Peyer's patch (tissue), 4 donors: ENCODE measurements at regions not wholly inside any gene's neighbourhood (a gene's known extent, or its start where the extent isn't known, plus 50 kb on each side); places are given as distances from the start of the nearest gene placed in this dataset.

Source experiments
- DNase-seq, 3 donors: peaks; one replicate each; pipeline ENCODE4 v3.0.0-alpha.2; 2017 to 2019
- H3K27ac ChIP-seq, 4 donors: fragments of 200-600 bp; sonication (generic); one replicate each; pipeline ENCODE4 v1.5.1; 2016 to 2019
- H3K27me3 ChIP-seq, 2 donors: fragments of 200-600 bp; sonication (generic); one replicate each; pipeline ENCODE4 v1.5.1; 2019
- H3K36me3 ChIP-seq, 3 donors: fragments of 200-600 bp; sonication (generic); one replicate each; pipeline ENCODE4 v1.5.1; 2016 to 2019
- H3K4me1 ChIP-seq, 4 donors: fragments of 200-600 bp; sonication (generic); one replicate each; pipeline ENCODE4 v1.5.1; 2016 to 2019
- H3K4me3 ChIP-seq, 4 donors: fragments of 200-600 bp; sonication (generic); 1 replicate in 3 of 4; 2 replicates in 1 of 4; pipeline ENCODE4 v1.5.1; 2016 to 2019; ENCODE audit warnings: mild to moderate bottlenecking in 1 of 4
- H3K9me3 ChIP-seq, 4 donors: fragments of 200-600 bp; sonication (generic); one replicate each; pipeline ENCODE4 v1.5.1; 2016 to 2019; ENCODE audit warnings: mild to moderate bottlenecking in 1 of 4
- CTCF ChIP-seq, 6 experiments: fragments of 450-650 bp in 4 of 6; fragments of 200-600 bp in 2 of 6; sonication (generic) in 1 of 6; IDR thresholded peaks; one replicate each; pipeline ENCODE4 v1.5.1; 2017 to 2019; ENCODE audit warnings: antibody characterized with exemption in 6 of 6, mild to moderate bottlenecking in 3 of 6, moderate library complexity in 1 of 6
- POLR2A ChIP-seq, 2 donors: fragments of 450-650 bp; IDR thresholded peaks; one replicate each; pipeline ENCODE4 v1.5.1; 2017; ENCODE audit warnings: antibody characterized with exemption in 2 of 2, mild to moderate bottlenecking in 2 of 2, moderate library complexity in 2 of 2

- Histone ChIP-seq H3K4me3 (no peak overlapping the region), H3K4me1 (peaks cover 0 to 8% (median 0%) of the 10 kb centered on the region in 4 donors), H3K9me3 (no peaks in the 10 kb centered on the region), H3K27me3 (no peaks in the 10 kb centered on the region), H3K36me3 (no peaks in the 10 kb centered on the region), H3K27ac (peak overlapping the region in 3 of 4 donors; percentile 39 to 57 (median 46))
- no peak for DNase-seq
- no peak for TF ChIP-seq CTCF (IDR thresholded peaks at IDR 0.05)
- TF ChIP-seq POLR2A (IDR thresholded peaks at IDR 0.05): no peak
Measured at GRCh38 chr5:82417776-82418607, 139.8 kb upstream of the RPS23 start.

GRCh38 chr5:82416512-82416911, 138.4 kb upstream of the RPS23 start:
- Histone ChIP-seq H3K9me3 (no peaks in the 10 kb centered on the region), H3K4me3 (no peak overlapping the region), H3K4me1 (no peaks in the 10 kb centered on the region), H3K27me3 (no peaks in the 10 kb centered on the region), H3K36me3 (no peaks in the 10 kb centered on the region), H3K27ac (no peak overlapping the region)
- DNase-seq: no peak
- TF ChIP-seq CTCF (IDR thresholded peaks at IDR 0.05): no peak
- no peak for TF ChIP-seq POLR2A (IDR thresholded peaks at IDR 0.05)

GRCh38 chr5:82414041-82414388, 135.9 kb upstream of the RPS23 start:
- TF ChIP-seq CTCF (IDR thresholded peaks at IDR 0.05): no peak
- TF ChIP-seq POLR2A (IDR thresholded peaks at IDR 0.05): no peak
- H3K9me3 ChIP-seq: no peaks in the 10 kb centered on the region
- DNase-seq: no peak
- H3K4me3 ChIP-seq: no peak overlapping the region
- no peaks in the 10 kb centered on the region for H3K36me3 ChIP-seq
- no peaks in the 10 kb centered on the region for H3K4me1 ChIP-seq
- H3K27me3 ChIP-seq: no peaks in the 10 kb centered on the region
- H3K27ac ChIP-seq: no peak overlapping the region

DNA sequence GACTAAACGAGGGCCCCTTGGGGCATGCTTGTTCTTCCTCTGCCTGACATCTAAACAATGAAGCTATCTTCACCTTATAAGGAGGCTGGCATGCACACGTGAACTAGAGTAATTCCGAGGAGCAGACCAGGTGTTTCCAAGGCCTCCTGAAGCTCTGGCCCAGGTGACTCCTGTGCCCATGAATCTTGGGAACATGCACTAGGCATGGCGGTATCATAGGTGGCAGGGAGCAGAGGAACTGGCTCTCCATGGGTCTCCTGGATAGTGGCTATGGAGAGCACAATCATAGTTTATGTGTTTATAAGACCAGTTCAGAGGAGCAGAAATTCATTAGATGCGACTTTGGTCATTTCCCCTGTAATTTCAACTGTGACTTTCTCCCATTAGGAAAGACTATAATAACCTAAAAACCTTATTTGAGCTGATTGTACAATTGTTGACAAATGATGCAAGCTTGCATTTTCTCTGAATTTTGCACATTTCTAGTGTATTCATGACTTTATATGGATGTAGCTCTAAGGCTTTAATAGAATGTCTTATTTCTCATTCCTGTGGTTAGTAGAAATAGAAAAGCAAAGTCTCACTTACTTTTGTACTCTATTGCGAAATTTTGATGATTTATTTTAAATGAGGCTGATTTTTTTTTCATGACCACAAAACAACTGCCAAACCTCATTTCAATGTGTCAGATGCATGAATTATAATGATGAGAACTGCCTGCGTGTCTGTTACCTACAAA, 135.3 kb upstream of the RPS23 start:
- H3K9me3 ChIP-seq: no peaks in the 10 kb centered on the region
- no peak for DNase-seq
- no peaks in the 10 kb centered on the region for H3K27me3 ChIP-seq
- H3K4me1 ChIP-seq: no peaks in the 10 kb centered on the region
- H3K36me3 ChIP-seq: no peaks in the 10 kb centered on the region
- TF ChIP-seq POLR2A (IDR thresholded peaks at IDR 0.05) (no peak), CTCF (IDR thresholded peaks at IDR 0.05) (no peak)
- H3K4me3 ChIP-seq: no peak overlapping the region
- peak overlapping the region in 1 of 4 donors; percentile 10 for H3K27ac ChIP-seq

DNA sequence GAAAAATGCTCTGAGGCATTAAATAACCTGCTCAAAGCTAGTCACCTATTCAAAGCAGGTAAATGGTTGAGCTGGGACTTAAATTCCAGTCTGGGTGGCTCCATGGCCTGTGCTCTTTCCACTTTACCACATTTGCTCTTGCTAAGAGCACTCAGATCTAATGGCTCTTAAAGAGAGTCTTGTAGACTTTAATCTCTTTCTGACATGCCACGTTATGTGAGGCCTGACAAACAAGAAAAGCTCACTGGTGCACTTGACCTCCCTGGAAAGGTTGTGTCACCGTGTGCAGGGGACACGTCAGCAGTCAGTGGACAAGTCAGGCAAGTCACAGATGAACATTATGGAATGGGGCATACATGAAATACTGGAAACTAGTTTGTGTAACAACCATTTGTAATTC, 129.9 kb upstream of the RPS23 start:
- Histone ChIP-seq H3K27me3 (no peaks in the 10 kb centered on the region), H3K9me3 (peaks cover 0 to 6% (median 0%) of the 10 kb centered on the region in 4 donors), H3K27ac (no peak overlapping the region), H3K4me3 (no peak overlapping the region), H3K36me3 (no peaks in the 10 kb centered on the region), H3K4me1 (no peaks in the 10 kb centered on the region)
- DNase-seq: no peak
- TF ChIP-seq CTCF (IDR thresholded peaks at IDR 0.05) (no peak), POLR2A (IDR thresholded peaks at IDR 0.05) (no peak)
